Lung (tissue), 11 donors: ENCODE measurements at regions not wholly inside any gene's neighbourhood (a gene's known extent, or its start where the extent isn't known, plus 50 kb on each side); places are given as distances from the start of the nearest gene placed in this dataset.

Experiments
- ATAC-seq: fragments of 200-7000 bp; cut with Tn5 transposase; one replicate; pipeline ENCODE4 v1.9.1; 2020; ENCODE audit warnings: moderate number of reproducible peaks; ENCODE audit not compliant: insufficient read depth, low FRiP score
- DNase-seq, 3 donors: peaks; one replicate each; pipeline ENCODE4 v3.0.0-alpha.2; 2013 to 2017
- H3K27ac ChIP-seq, 2 donors: one replicate each; pipeline ENCODE4 v1.5.1; 2013; ENCODE audit warnings: mild to moderate bottlenecking in 2 of 2, moderate library complexity in 2 of 2, control low read depth in 1 of 2, inconsistent platforms in 1 of 2, low read depth in 1 of 2, low read length in 1 of 2
- H3K27me3 ChIP-seq, 3 donors: one replicate each; pipeline ENCODE4 v1.5.1; 2013; ENCODE audit warnings: low read length in 2 of 3; ENCODE audit not compliant: control insufficient read depth in 3 of 3, insufficient read depth in 3 of 3
- H3K36me3 ChIP-seq, 4 donors: one replicate each; pipeline ENCODE4 v1.5.1; 2013; ENCODE audit warnings: low read length in 4 of 4, mild to moderate bottlenecking in 1 of 4, moderate library complexity in 1 of 4; ENCODE audit not compliant: control insufficient read depth in 4 of 4, insufficient read depth in 4 of 4
- H3K4me1 ChIP-seq, 5 donors: one replicate each; pipeline ENCODE4 v1.5.1; 2013; ENCODE audit warnings: low read length in 5 of 5, mild to moderate bottlenecking in 2 of 5, moderate library complexity in 1 of 5; ENCODE audit not compliant: control insufficient read depth in 5 of 5, insufficient read depth in 5 of 5
- H3K4me3 ChIP-seq: one replicate; pipeline ENCODE4 v1.5.1; 2013; ENCODE audit warnings: mild to moderate bottlenecking, control low read depth, moderate library complexity
- H3K9ac ChIP-seq, 2 donors: one replicate each; pipeline ENCODE4 v1.5.1; 2013; ENCODE audit warnings: low read length in 2 of 2, control low read depth in 1 of 2; ENCODE audit not compliant: insufficient read depth in 1 of 2
- H3K9me3 ChIP-seq, 4 donors: one replicate each; pipeline ENCODE4 v1.5.1; 2013; ENCODE audit warnings: low read length in 3 of 4, mild to moderate bottlenecking in 1 of 4, moderate library complexity in 1 of 4; ENCODE audit not compliant: control insufficient read depth in 4 of 4, insufficient read depth in 3 of 4
- CTCF ChIP-seq: IDR thresholded peaks from 2 replicates; pipeline ENCODE4 v1.5.1; 2012; ENCODE audit warnings: mild to moderate bottlenecking; ENCODE audit errors: control extremely low read depth, extremely low read depth
- WGBS, 2 donors: extraction: QIAGEN DNeasy Blood & Tissue Kit; methylation state at CpG; one replicate each; pipeline ENCODE4 v1.1.7; 2013; 5-methylcytosine and 5-hydroxymethylcytosine counted together
- donor health status: control.
- donor health status: control.
- donor health status: Bipolar disorder and iron deficiency.
- donor health status: healthy.
- donor health status: DM: yes; HTN: yes; CAD: no.

- TF ChIP-seq CTCF = no peak
- H3K4me3 ChIP-seq = no peak overlapping the region
- H3K27ac ChIP-seq = peak overlapping the region; percentile 17 to 30
- H3K27me3 ChIP-seq = no peaks in the 10 kb centered on the region
- peak; percentile 87 to 95 (median 95) for DNase-seq
- H3K4me1 ChIP-seq = peaks cover 6 to 60% (median 33%) of the 10 kb centered on the region in 5 donors
- WGBS, 2 donors = 3 to 7% methylated on average over 11 of the region's 11 CpGs
- H3K9me3 ChIP-seq = no peaks in the 10 kb centered on the region
- peak; percentile 64 for ATAC-seq
- peaks cover 0 to 27% (median 13%) of the 10 kb centered on the region in 4 donors for H3K36me3 ChIP-seq
- H3K9ac ChIP-seq = peak overlapping the region in 1 of 2 donors; percentile 30
Measured at GRCh38 chr5:124649491-124650146, 96.8 kb downstream of the ZNF608 start.

GRCh38 chr5:124648902-124649467 lies 97.5 kb downstream of the ZNF608 start:
- Histone ChIP-seq H3K27ac (peak overlapping the region in 1 of 2 donors; percentile 54), H3K27me3 (no peaks in the 10 kb centered on the region), H3K9ac (peak overlapping the region in 1 of 2 donors; percentile 30), H3K36me3 (peaks cover 0 to 31% (median 16%) of the 10 kb centered on the region in 4 donors), H3K4me3 (no peak overlapping the region), H3K9me3 (no peaks in the 10 kb centered on the region), H3K4me1 (peaks cover 6 to 53% (median 29%) of the 10 kb centered on the region in 5 donors)
- 75% methylated on average over 9 of the region's 9 CpGs for WGBS, 2 donors
- ATAC-seq = no peak
- no peak for DNase-seq
- no peak for TF ChIP-seq CTCF

- Histone ChIP-seq H3K4me1 (peaks cover 6 to 48% (median 24%) of the 10 kb centered on the region in 5 donors), H3K9me3 (no peaks in the 10 kb centered on the region), H3K36me3 (peaks cover 0 to 44% (median 20%) of the 10 kb centered on the region in 4 donors), H3K27me3 (no peaks in the 10 kb centered on the region), H3K27ac (peak overlapping the region in 1 of 2 donors; percentile 4), H3K4me3 (no peak overlapping the region), H3K9ac (no peak overlapping the region)
- no peak for TF ChIP-seq CTCF
- no peak for ATAC-seq
- DNase-seq = no peak
- 92 to 95% methylated on average over 8 of the region's 8 CpGs for WGBS, 2 donors
Measured at GRCh38 chr5:124647352-124647751, 99.1 kb downstream of the ZNF608 start.
